Gastroesophageal sphincter (tissue), 3 donors: ENCODE measurements at regions not wholly inside any gene's neighbourhood (a gene's known extent, or its start where the extent isn't known, plus 50 kb on each side); places are given as distances from the start of the nearest gene placed in this dataset.
"Not testable (repeated sequence)": the region's sequence is repeated elsewhere in the genome, so short reads cannot be mapped to it uniquely, and the experiment has no call there.

Experiments used
- POLR2AphosphoS5 ChIP-seq: sonication (generic); formaldehyde crosslinking; IDR thresholded peaks from one replicate; pipeline ENCODE4 v1.6.1; 2017; ENCODE audit warnings: antibody characterized with exemption
- TF ChIP-seq, protein P1 (sequence below), 4 experiments: fragments of 200-600 bp in 2 of 4; fragments of 450-650 bp in 2 of 4; sonication (generic) in 1 of 4; IDR thresholded peaks; one replicate each; pipeline ENCODE4 v1.5.1; 2017 to 2019; ENCODE audit warnings: antibody characterized with exemption in 4 of 4, mild to moderate bottlenecking in 2 of 4, moderate library complexity in 2 of 4

DNA sequence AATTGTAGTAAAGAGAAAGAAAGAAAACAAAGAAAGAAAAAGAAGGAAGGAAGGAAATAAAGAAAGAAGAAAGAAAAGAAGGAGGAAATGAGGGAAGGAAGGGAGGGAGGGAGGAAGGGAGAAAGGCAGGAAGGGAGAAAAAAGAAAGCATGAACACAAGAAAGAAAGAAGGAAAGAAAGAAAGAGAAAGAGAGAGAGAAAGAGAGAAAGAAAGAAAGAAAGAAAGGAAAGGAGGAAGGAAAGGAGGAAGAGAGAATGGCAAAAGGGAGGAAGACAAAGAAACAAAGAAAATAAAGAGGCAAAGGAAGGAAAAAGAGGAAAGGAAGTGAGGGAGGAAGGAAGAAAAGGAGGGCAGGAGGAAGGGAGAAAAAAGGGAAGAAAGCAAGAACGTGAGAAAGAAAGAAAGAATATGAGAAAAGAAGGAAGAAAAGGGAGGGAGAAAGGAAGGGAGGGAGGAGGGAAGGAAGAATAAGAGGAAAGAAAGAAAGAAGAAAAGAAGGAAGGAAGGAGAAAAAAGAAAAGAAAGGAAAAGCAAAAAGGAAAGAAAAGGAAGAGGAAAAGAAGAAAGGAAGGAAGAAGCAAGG, 2775.4 kb downstream of the RPIA start:
- not testable (repeated sequence) for TF ChIP-seq POLR2AphosphoS5
- TF ChIP-seq, protein P1, sequence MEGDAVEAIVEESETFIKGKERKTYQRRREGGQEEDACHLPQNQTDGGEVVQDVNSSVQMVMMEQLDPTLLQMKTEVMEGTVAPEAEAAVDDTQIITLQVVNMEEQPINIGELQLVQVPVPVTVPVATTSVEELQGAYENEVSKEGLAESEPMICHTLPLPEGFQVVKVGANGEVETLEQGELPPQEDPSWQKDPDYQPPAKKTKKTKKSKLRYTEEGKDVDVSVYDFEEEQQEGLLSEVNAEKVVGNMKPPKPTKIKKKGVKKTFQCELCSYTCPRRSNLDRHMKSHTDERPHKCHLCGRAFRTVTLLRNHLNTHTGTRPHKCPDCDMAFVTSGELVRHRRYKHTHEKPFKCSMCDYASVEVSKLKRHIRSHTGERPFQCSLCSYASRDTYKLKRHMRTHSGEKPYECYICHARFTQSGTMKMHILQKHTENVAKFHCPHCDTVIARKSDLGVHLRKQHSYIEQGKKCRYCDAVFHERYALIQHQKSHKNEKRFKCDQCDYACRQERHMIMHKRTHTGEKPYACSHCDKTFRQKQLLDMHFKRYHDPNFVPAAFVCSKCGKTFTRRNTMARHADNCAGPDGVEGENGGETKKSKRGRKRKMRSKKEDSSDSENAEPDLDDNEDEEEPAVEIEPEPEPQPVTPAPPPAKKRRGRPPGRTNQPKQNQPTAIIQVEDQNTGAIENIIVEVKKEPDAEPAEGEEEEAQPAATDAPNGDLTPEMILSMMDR (IDR thresholded peaks at IDR 0.05): not testable (repeated sequence)
